SH-SY5Y (cell line): ENCODE measurements at regions not wholly inside any gene's neighbourhood (a gene's known extent, or its start where the extent isn't known, plus 50 kb on each side); places are given as distances from the start of the nearest gene placed in this dataset.

ENCODE experiments used
- GATA2 ChIP-seq: IDR thresholded peaks from 2 replicates; pipeline ENCODE4 v1.6.1; 2011; ENCODE audit warnings: mild to moderate bottlenecking, low read depth, low read length
- GATA3 ChIP-seq: IDR thresholded peaks from 2 replicates; pipeline ENCODE4 v1.6.1; 2011; ENCODE audit warnings: low read depth, mild to moderate bottlenecking, low read length, moderate library complexity

DNA sequence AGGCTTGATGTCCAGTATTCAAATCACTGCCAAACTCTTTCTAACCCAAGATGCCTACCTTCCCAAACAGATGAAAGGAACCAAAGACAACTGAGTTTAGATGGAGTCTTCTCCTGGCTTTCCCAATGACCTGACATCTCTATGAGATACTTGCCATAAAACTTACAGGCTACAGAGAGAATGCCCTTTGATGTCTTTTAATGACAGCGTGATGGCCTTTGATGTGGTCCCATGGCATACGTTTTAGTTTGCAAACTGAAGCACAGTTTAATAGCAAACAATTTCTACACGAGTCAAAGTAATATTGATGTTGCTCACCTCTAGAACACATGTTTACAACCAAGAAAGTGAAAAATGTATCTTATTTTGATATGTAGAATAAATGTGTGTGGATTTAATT is 73.2 kb downstream of the ZIC4 start:
- no peak for TF ChIP-seq GATA3
- no peak for TF ChIP-seq GATA2

DNA sequence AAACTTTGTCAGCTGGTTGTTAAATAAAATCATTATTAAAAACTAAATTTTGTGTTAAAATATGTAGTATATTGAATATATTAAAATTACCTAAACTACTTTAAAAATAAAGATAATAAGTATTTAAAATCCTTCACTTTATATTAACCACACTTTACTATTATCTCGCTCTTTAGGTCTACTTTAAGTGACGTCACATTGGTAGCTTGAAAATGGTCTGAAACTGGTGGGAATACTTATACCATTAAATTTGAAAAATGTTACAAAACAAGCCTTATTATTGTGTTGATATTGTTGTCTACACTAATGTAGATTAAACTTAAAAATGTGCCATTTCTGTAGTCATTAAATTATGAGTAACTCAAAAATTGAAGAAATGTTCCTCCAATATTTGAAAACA is 77.6 kb downstream of the ZIC4 start:
- TF ChIP-seq GATA2 (no peak), GATA3 (no peak)

DNA sequence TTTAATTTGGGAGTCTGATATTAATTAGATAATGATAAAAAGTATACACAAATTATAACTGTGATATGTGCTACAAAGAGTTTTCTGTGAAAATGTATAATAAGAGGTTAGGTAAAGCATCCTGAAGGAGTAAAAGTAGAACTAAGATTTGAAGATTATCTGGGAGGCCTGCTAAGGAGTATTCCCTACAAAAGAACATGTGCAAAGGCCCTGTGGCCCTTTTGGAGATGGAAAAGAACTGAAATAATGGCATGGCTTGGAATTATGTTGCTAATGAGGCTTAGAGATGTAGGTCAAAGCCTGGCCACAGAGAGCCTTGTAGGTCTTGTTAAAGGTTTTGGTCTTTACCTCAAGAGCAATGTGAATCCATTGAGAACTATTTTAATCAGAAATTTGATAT is 82.0 kb downstream of the ZIC4 start:
- TF ChIP-seq GATA2, result no peak
- TF ChIP-seq GATA3, result no peak

DNA sequence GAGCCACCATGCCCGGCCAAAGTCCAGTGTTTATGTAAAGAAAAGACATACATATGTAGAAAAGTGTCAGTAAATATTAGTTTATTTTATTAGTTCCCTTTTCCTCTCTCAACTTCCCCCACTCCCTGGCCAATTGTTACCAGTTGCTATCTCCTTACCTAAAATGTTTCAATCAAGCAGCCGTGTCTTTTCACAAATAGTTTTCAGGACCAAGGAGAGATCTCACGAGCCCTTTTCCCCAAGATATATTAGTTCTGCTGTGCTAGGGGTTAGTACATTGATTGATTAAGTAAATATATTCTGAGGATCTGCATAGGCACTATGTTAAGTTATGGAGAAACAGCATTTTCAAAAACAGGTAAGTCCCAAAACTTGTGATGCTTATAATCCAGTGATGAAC is 87.4 kb downstream of the ZIC4 start:
- no peak for TF ChIP-seq GATA3
- TF ChIP-seq GATA2, result no peak

DNA sequence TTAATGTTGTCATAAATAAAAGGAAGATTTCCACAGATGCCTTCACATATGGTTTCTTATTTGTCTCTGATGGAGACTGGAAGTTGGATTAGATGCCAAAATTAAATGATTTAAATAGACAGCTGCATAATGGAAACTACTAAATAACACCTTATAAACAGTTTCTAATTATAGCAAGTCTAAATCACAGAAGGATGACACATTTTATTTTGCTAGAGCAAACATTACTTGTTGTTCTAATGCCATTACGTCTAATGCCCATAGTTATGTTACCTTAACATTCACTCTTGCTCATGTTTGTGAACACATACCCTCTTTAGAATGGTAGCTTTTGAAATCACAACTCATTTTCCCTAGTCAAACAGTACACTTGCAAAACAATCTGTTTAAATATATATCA is 92.8 kb downstream of the ZIC4 start:
- TF ChIP-seq GATA3 (no peak), GATA2 (no peak)

DNA sequence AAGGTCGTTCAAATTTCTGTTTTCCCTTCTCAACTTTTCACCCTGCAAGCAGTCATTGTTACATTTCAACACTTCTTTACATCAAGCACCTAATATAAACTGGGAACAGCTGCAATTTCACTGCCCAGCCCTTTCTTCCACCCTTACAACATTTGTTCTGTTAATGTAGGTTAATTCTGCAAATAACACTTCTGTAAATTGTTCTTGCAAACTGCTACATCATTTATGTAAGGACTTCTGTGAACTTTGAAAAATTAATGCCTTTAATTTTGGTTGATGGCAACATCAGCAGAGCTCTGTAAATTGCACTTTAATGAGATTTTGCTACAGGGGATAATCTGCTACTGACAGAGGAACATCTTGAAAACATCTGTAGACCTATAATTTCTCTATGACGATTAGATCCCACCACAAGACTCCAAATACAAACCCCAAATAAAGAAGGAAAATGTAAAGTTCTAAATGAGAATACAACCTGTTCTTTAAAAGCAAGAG is 93.5 kb downstream of the ZIC4 start:
- no peak for TF ChIP-seq GATA2
- no peak for TF ChIP-seq GATA3

DNA sequence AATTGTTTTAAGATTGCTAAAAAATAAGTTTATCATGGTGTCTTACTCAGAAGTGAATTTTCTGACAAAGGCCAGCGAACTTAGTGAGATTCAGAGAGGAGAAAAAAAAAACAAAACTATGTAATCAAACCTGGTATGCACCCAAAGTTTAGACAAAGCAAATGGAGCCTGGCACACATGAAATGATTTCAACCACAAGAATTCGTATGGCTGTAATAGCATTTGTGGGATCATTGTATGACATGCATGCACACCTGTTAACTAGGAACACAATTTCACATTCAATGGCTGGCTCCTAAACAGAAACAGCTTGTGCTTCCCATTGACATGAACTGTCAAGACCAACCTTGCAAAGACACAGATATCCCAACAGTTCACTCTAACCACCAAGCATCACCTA is 94.6 kb downstream of the ZIC4 start:
- TF ChIP-seq GATA2, result no peak
- TF ChIP-seq GATA3, result no peak

DNA sequence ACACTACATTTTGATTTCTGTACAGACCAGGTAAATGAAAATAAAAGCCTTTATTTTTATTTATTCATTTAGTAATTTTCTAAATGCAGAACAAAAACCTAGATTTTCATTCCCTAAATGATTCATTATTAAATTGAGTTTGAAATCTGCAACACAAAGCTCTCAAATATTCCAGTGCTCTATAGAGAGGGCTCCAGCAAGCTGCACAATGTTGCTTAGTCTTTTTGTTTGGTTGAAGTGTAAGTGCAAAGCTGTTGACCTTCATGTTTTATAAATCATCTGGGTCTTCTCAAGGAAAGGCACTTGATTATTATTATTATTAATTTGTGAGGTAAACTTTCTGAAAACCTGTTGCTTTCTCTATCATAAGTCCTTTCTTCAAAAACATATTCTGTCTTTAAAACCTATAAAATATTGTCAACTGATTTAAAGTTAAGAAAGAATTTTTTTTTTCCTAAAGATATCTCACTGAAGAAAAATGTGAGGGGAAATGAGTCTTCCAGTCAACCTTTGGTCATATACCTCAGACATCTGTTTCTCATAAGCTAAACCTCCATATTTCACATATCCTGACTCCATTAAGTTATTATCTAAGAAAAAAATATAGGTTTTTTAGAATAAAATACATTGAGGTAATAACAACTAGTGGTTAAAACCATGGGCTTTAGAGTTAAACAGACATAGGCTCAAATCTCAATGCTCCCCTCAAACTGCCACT is 100.7 kb downstream of the ZIC4 start:
- TF ChIP-seq GATA2, result no peak
- no peak for TF ChIP-seq GATA3

DNA sequence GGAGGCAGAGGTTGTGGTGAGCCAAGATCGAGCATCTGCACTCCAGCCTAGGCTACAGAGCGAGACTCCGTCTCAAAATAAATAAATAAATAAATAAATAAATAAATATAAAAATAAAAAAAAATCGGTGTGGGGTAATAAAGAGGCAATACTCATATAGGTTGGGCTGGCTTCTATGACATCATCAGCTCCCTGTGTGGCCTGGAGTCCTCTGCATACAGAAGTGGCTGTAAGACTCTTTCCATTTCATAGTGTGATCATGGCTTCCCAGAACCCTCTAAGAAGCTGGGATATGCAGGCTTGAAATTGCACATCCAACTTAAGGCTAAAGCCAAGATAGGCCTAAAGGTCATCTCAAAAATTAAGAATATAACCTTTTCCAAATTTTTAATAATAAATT is 101.6 kb downstream of the ZIC4 start:
- TF ChIP-seq GATA3 (no peak), GATA2 (no peak)

DNA sequence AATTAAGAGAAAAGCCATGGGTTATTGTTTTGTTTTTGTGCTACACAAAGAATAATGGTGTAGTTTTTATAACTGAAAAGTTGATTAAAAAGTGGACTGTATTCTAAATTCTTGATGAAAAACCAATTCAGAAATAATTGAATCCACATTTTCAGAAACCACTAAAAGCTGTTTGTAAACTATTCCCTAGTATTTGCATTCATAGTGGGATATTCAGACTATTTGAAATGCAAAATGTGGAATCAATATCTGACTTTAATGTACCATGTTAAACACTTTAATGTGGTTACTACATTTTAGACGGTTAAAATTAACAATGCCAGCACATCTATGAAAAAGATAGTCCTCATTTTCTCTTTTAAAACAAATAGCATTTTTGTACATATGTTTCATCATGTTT is 104.6 kb downstream of the ZIC4 start:
- TF ChIP-seq GATA2, result no peak
- TF ChIP-seq GATA3, result no peak

DNA sequence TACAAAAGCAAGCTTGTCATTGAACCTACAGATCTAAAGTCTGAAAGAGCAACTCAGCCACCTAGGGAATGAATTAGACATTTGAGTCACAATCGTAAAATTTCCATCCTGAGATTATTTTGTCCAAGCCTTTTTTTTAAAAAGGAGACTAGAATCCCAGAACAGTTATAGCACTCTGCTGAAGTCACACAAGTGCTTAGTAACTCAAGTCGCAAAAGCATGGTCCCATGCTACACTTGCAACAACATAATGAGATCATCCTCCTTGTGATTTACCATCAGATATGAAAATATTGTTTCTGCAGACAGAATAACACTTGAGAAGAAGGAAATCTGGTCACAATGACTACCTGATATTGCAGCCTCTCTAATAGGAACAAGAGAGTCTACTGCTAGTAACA is 106.7 kb downstream of the ZIC4 start:
- TF ChIP-seq GATA3, result no peak
- TF ChIP-seq GATA2, result no peak

DNA sequence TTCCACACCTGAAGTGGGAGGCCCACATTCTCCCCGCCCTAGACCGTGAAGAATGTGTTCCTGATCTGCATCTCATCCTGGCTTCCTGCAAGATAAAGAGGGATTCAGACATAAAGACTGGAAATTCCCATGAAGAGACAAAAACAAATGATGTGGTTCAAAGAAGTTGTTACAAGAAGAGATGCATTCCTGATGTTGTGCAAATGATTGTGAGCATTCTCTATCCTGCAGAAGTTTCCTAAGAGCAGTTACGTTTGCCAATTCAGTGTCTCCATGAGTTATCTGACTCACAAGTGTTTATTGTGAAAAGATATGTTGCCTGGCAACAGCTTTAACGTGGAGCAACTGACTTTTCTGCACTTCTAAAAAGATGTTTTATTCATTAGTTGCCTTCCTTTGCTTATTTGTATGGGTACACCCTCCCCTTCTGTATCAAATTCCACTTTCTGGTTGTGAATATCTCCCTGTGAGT is 107.8 kb downstream of the ZIC4 start:
- no peak for TF ChIP-seq GATA2
- TF ChIP-seq GATA3, result no peak

DNA sequence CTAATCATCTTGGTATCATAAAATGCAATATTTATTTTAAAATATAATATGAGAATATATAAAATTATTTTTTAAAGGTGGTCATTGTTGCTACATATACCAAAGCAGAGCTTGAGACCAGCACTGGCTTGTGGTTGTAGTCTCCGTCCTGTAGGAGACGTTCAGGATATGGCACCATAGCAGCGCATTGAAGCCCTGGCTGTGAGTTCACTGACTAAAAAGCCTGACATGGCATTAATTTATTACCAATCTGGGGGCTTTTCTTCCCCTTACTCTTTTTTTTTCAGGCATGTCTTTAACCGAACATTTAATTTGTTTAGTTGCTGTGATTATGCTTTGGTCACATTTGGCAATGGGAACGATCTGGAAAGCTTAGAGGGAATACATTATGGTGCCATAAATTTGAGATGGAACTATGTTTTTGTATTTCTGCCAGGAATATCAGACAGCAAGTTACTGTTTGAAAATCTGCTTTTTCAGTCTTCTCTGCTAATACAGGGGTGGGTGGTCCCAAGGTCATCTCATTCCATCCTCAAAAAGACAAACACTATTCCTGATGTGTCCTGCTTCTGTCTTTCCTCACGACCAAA is 108.5 kb downstream of the ZIC4 start:
- no peak for TF ChIP-seq GATA3
- no peak for TF ChIP-seq GATA2

DNA sequence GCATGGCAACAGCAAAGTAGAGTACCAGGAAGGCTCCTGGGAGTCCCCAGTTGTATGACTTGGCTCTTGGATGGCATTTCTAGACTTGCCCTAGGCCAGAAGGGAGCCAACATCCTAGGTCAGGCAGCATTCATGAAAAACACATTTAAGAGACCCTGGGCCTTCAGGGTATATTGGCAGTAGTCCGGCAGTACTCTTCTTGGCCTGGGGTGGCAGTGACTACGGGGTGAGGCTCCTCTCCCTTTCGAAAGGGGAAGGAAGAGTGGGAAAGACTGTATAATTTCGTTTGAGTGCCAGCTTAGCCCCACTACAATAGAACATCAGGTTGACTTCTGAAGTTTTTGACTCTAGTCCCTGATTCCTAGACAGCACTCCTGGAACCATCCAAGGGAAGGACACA is 136.4 kb downstream of the ZIC4 start:
- no peak for TF ChIP-seq GATA3
- no peak for TF ChIP-seq GATA2

DNA sequence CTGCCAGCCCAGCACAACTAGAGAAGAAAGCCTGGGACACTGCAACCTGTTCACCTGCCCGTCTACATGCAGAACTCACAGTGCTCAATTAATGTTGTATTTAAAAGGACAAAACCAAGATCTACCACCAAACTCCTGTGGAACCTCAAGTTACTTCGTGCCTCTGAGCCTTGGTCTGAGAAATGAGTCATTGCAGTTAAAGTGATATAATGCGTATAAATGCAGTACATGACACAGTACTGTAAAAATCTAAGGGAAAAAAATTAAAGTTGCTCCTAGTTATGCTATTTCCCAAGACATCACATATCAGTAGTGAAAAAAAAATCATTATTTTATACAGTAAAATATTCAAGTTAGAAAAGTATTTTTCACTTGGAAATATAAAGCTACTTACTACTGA is 138.9 kb downstream of the ZIC4 start:
- no peak for TF ChIP-seq GATA3
- TF ChIP-seq GATA2, result no peak

DNA sequence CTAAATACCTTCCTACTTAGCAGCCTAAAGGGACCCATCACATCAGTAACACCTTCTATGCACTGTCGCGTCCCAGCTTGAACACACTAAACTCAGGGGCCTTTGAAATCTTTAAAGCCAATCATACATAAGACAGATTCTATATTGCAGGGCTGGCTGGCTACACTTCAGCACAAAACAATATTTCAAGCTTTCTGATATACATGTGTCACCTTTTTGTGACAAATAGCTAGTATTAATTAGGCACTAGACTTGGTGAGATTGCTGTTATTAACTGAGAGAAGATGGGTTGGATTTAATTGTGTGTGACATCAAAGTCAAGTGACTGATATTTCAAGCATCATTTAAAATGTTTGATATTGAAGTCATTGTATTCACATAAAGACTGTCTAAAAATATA is 148.4 kb downstream of the ZIC4 start:
- TF ChIP-seq GATA2, result no peak
- TF ChIP-seq GATA3, result no peak
